ENCODE measurements at regions not wholly inside any gene's neighbourhood (a gene's known extent, or its start where the extent isn't known, plus 50 kb on each side); places are given as distances from the start of the nearest gene placed in this dataset.

DNA sequence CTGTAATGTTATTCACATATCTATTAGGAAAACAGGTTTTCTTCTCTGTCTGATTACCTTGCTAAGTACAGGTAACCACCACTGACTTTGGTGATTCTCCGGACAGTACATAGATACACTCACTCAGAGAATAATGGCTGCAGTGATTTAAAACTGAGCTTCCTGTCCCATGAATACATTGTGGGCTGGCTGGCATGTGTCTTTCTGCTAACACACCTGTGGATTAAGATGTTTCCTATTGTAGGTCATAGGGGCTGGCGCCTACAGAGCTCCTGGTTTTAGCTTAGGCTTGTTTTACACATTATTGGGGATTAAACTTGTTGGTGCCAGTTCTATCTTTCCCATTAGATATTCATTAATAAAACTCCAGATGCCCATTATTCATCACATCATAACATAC is 102.7 kb upstream of the MEIS2 start:
- no peaks in the 10 kb centered on the region for H3K27me3 ChIP-seq (ENCODE audit: control insufficient read depth, low read length)
- H3F3A ChIP-seq (ENCODE audit: control insufficient read depth, insufficient read depth) = no peaks in the 10 kb centered on the region
- H4K20me1 ChIP-seq (ENCODE audit: control insufficient read depth, insufficient read depth, low read depth, low read length) = no peaks in the 10 kb centered on the region
- H3K9me3 ChIP-seq (ENCODE audit: control insufficient read depth, insufficient read depth, low read length) = no peaks in the 10 kb centered on the region
- no peaks in the 10 kb centered on the region for H3K79me2 ChIP-seq (ENCODE audit: control insufficient read depth, low read length)
- H3K27ac ChIP-seq (ENCODE audit: low read depth, low read length) = no peak overlapping the region
- no peak overlapping the region for H3K4me3 ChIP-seq (ENCODE audit: low read length)
- H3K9me2 ChIP-seq (replicated peaks; ENCODE audit: control insufficient read depth, low read length) = no peaks in the 10 kb centered on the region
- no peaks in the 10 kb centered on the region for H3K36me3 ChIP-seq (ENCODE audit: control insufficient read depth, low read length)
- H3K4me1 ChIP-seq (ENCODE audit: control insufficient read depth, low read length) = no peaks in the 10 kb centered on the region
- H3K4me2 ChIP-seq (ENCODE audit: low read length) = no peak overlapping the region
- TF ChIP-seq, protein P1, sequence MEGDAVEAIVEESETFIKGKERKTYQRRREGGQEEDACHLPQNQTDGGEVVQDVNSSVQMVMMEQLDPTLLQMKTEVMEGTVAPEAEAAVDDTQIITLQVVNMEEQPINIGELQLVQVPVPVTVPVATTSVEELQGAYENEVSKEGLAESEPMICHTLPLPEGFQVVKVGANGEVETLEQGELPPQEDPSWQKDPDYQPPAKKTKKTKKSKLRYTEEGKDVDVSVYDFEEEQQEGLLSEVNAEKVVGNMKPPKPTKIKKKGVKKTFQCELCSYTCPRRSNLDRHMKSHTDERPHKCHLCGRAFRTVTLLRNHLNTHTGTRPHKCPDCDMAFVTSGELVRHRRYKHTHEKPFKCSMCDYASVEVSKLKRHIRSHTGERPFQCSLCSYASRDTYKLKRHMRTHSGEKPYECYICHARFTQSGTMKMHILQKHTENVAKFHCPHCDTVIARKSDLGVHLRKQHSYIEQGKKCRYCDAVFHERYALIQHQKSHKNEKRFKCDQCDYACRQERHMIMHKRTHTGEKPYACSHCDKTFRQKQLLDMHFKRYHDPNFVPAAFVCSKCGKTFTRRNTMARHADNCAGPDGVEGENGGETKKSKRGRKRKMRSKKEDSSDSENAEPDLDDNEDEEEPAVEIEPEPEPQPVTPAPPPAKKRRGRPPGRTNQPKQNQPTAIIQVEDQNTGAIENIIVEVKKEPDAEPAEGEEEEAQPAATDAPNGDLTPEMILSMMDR (IDR thresholded peaks at IDR 0.05; ENCODE audit: low read depth, low read length, poor library complexity, severe bottlenecking) = no peak
- TF ChIP-seq EZH2phosphoT487 (IDR thresholded peaks at IDR 0.05; ENCODE audit: borderline replicate concordance, low read length) = no peak

- no peak overlapping the region for H3K4me3 ChIP-seq (ENCODE audit: low read length)
- no peaks in the 10 kb centered on the region for H3K9me3 ChIP-seq (ENCODE audit: control insufficient read depth, insufficient read depth, low read length)
- H3K27ac ChIP-seq (ENCODE audit: low read depth, low read length) = no peak overlapping the region
- no peaks in the 10 kb centered on the region for H3K79me2 ChIP-seq (ENCODE audit: control insufficient read depth, low read length)
- no peaks in the 10 kb centered on the region for H3F3A ChIP-seq (ENCODE audit: control insufficient read depth, insufficient read depth)
- H3K4me2 ChIP-seq (ENCODE audit: low read length) = no peak overlapping the region
- no peaks in the 10 kb centered on the region for H3K9me2 ChIP-seq (replicated peaks; ENCODE audit: control insufficient read depth, low read length)
- H3K36me3 ChIP-seq (ENCODE audit: control insufficient read depth, low read length) = no peaks in the 10 kb centered on the region
- H4K20me1 ChIP-seq (ENCODE audit: control insufficient read depth, insufficient read depth, low read depth, low read length) = no peaks in the 10 kb centered on the region
- H3K4me1 ChIP-seq (ENCODE audit: control insufficient read depth, low read length) = no peaks in the 10 kb centered on the region
- TF ChIP-seq, protein P1 (IDR thresholded peaks at IDR 0.05; ENCODE audit: low read depth, low read length, poor library complexity, severe bottlenecking) = peak; percentile 14
- no peak for TF ChIP-seq EZH2phosphoT487 (IDR thresholded peaks at IDR 0.05; ENCODE audit: borderline replicate concordance, low read length)
- no peaks in the 10 kb centered on the region for H3K27me3 ChIP-seq (ENCODE audit: control insufficient read depth, low read length)
These were observed 104.3 kb upstream of the MEIS2 start for GRCh38 chr15:37204692-37205091.

- TF ChIP-seq, protein P1 (IDR thresholded peaks at IDR 0.05; ENCODE audit: low read depth, low read length, poor library complexity, severe bottlenecking) = no peak
- TF ChIP-seq EZH2phosphoT487 (IDR thresholded peaks at IDR 0.05; ENCODE audit: borderline replicate concordance, low read length) = no peak
- H3K36me3 ChIP-seq (ENCODE audit: control insufficient read depth, low read length) = no peaks in the 10 kb centered on the region
- H3F3A ChIP-seq (ENCODE audit: control insufficient read depth, insufficient read depth) = no peaks in the 10 kb centered on the region
- no peak overlapping the region for H3K4me3 ChIP-seq (ENCODE audit: low read length)
- no peaks in the 10 kb centered on the region for H3K9me3 ChIP-seq (ENCODE audit: control insufficient read depth, insufficient read depth, low read length)
- no peaks in the 10 kb centered on the region for H3K4me1 ChIP-seq (ENCODE audit: control insufficient read depth, low read length)
- no peak overlapping the region for H3K4me2 ChIP-seq (ENCODE audit: low read length)
- no peak overlapping the region for H3K27ac ChIP-seq (ENCODE audit: low read depth, low read length)
- no peaks in the 10 kb centered on the region for H3K27me3 ChIP-seq (ENCODE audit: control insufficient read depth, low read length)
- no peaks in the 10 kb centered on the region for H3K79me2 ChIP-seq (ENCODE audit: control insufficient read depth, low read length)
- no peaks in the 10 kb centered on the region for H4K20me1 ChIP-seq (ENCODE audit: control insufficient read depth, insufficient read depth, low read depth, low read length)
- H3K9me2 ChIP-seq (replicated peaks; ENCODE audit: control insufficient read depth, low read length) = no peaks in the 10 kb centered on the region
These were observed 106.3 kb upstream of the MEIS2 start for GRCh38 chr15:37206690-37207089.
